ENCODE measurements at regions not wholly inside any gene's neighbourhood (a gene's known extent, or its start where the extent isn't known, plus 50 kb on each side); places are given as distances from the start of the nearest gene placed in this dataset.

DNA sequence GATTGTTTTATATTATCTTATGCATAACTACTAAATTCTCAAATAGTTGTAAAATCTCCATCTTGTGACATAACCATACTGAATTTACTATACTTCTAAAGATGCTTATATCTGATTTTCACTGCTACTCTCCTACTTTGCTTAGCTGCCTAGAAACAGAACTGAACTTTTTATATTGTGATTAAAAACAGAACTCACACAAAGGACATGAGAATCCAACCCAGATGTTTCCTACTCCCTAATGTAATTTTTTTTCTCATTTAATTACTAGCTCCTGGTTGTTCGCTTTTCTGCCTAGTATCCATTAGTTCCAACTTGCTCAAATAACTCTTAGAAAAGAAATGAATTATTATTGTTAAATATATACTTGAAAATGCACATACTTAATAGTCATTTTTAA is 283.5 kb upstream of the ACTRT1 start:
- no peak for DNase-seq (ENCODE audit: low read depth)

DNA sequence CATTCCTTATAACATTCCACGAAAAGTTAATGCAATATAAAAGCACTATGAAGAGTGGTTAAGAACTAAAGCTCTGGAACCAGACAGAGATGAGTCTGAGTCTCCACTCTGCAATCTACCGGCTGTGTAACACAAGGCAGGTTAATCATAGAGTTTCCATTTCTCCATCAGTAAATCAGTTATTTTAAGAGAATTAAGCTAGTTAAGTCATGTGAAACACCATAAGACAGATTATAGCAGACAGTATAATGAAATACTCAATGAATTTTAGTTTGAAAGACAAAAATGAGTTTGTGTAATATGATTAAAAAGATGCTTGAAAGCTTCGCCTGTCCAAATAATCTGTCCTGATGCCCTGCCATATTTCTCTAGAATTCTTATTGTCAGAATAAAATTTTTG is 282.6 kb upstream of the ACTRT1 start:
- no peak for DNase-seq (ENCODE audit: low read depth)

DNA sequence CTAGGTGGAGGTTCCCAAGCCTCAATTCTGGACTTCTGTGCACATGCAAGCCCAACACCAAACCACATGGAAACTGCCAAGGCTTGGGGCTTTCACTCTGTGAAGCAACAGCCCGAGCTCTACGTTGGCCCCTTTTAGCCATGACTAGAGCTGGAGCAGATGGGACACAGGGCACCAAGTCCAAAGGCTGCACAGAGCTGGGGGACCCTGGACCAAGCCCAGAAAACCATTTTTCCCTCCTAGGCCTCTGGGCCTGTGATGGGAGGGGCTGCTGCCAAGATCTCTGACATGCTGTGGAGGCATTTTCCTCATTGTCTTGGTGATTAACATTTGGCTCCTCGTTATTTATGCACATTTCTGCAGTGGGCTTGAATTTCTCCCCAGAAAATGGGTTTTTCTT is 258.7 kb upstream of the ACTRT1 start:
- no peak for DNase-seq (ENCODE audit: low read depth)

GRCh38 chrX:128309311-128309710 is 257.1 kb upstream of the ACTRT1 start:
- no peak for DNase-seq (ENCODE audit: low read depth)

DNA sequence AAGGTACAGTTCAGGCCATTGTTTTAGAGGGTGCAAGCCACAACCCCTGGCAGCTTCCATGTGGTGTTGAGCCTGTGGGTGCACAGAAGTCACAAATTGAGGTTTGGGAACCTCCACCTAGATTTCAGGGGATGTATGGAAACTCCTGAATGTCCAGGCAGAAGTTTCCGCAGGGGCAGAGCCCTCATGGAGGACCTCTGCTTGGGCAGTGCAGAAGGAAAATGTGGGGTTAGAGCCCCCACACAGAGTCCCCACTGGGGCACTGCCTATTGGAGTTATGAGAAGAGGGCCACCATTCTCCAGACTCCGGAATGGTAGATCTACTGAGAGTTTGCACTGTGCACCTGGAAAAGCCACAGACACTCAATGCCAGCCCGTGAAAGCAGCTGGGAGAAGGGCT is 242.0 kb upstream of the ACTRT1 start:
- no peak for DNase-seq (ENCODE audit: low read depth)

- no peak for DNase-seq (ENCODE audit: low read depth)
Measured at GRCh38 chrX:128287693-128288092, 235.5 kb upstream of the ACTRT1 start.

GRCh38 chrX:128250621-128251020 is 198.4 kb upstream of the ACTRT1 start:
- DNase-seq (ENCODE audit: low read depth): no peak

DNA sequence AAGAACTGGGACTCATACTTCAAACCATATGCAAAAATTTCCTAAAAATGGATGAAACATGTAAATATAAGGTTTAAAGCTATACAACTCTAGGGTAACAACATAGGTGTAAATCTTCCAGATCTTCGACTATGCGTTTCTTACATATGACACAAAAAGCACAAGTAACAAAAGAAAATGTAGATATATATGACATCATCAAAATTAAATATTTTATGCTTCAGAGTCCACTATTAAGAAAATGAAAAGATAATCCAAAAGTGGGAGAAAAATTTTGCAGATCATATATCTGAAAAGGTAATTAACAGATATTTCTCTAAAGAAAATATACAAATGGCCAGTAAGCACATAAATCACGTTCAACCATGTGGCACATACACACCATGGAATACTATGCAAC is 164.2 kb upstream of the ACTRT1 start:
- DNase-seq (ENCODE audit: low read depth): no peak

- DNase-seq (ENCODE audit: low read depth): no peak
Measured at GRCh38 chrX:128165884-128166408, 113.7 kb upstream of the ACTRT1 start.

GRCh38 chrX:128156204-128156603 is 104.0 kb upstream of the ACTRT1 start:
- no peak for DNase-seq (ENCODE audit: low read depth)

- no peak for DNase-seq (ENCODE audit: low read depth)
Measured at GRCh38 chrX:128142745-128143144, 90.5 kb upstream of the ACTRT1 start.

GRCh38 chrX:128106630-128107029 is 54.4 kb upstream of the ACTRT1 start:
- no peak for DNase-seq (ENCODE audit: low read depth)

- DNase-seq (ENCODE audit: low read depth): no peak
Measured at GRCh38 chrX:128105659-128106058, 53.5 kb upstream of the ACTRT1 start.

Measured in amniotic epithelial cell (primary cell).